Ectodermal cell (in vitro differentiated cells): ENCODE measurements at regions not wholly inside any gene's neighbourhood (a gene's known extent, or its start where the extent isn't known, plus 50 kb on each side); places are given as distances from the start of the nearest gene placed in this dataset.

Experiments used
- H3K27ac ChIP-seq: 2 replicates; pipeline ENCODE4 v1.7.0; 2013; ENCODE audit warnings: mild to moderate bottlenecking, low read depth, low read length; ENCODE audit not compliant: insufficient read depth, poor library complexity, severe bottlenecking
- H3K27me3 ChIP-seq: 2 replicates; pipeline ENCODE4 v1.7.0; 2013; ENCODE audit warnings: mild to moderate bottlenecking, low read length; ENCODE audit not compliant: insufficient read depth, control insufficient read depth, poor library complexity, severe bottlenecking
- H3K36me3 ChIP-seq: one replicate; pipeline ENCODE4 v1.7.0; 2013; ENCODE audit warnings: low read length; ENCODE audit not compliant: control insufficient read depth, insufficient read depth
- H3K4me1 ChIP-seq: one replicate; pipeline ENCODE4 v1.7.0; 2013; ENCODE audit warnings: low read length; ENCODE audit not compliant: control insufficient read depth, insufficient read depth
- H3K4me3 ChIP-seq: 2 replicates; pipeline ENCODE4 v1.7.0; 2013; ENCODE audit warnings: low read depth, low read length, control low read depth; ENCODE audit not compliant: insufficient read depth
- H3K9me3 ChIP-seq: 2 replicates; pipeline ENCODE4 v1.7.0; 2013; ENCODE audit warnings: mild to moderate bottlenecking, low read length, moderate library complexity; ENCODE audit not compliant: control insufficient read depth
- WGBS, 2 experiments: methylation state at CpG; one replicate each; pipeline ENCODE4 v1.1.7; 2013; ENCODE audit warnings: missing lambda C conversion rate in 2 of 2; 5-methylcytosine and 5-hydroxymethylcytosine counted together

DNA sequence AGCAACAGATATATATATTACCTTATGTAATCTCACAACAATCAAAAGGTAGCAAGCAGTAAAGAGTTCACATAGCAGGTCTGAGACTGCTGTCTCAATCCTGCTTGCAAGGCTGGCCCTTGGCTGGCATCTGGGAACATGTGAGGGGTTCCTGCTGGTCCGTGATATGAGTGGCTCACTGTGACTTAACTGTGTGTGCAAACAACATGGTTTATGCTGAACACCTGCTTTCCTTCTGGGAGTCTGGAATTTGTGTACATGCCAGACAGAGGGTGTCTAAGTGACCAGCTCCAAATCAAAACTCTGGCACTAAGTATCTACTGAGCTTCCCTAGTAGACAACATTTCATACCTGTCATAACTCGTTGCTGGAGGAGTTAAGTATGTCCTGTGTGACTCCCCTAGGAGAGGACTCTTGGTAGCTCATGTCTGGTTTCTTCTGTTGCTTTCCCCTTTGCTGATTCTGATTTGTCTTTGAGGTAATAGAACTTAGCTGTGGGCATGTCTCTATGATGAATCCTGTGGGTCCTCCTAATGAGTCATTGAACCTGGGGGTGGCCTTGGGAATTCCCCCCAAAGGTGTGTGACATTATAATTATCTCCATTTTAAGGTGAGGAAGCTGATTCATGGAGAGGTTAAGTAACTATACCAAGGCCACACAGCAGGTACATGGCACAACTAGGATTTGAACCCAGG is 131.6 kb upstream of the NEDD9 start:
- 84 to 93% methylated on average over 2 of the region's 2 CpGs for WGBS, 2 experiments
- Histone ChIP-seq H3K9me3 (no peaks in the 10 kb centered on the region), H3K4me1 (peaks cover 11% of the 10 kb centered on the region), H3K27me3 (no peaks in the 10 kb centered on the region), H3K4me3 (no peak overlapping the region), H3K27ac (no peak overlapping the region), H3K36me3 (no peaks in the 10 kb centered on the region)

DNA sequence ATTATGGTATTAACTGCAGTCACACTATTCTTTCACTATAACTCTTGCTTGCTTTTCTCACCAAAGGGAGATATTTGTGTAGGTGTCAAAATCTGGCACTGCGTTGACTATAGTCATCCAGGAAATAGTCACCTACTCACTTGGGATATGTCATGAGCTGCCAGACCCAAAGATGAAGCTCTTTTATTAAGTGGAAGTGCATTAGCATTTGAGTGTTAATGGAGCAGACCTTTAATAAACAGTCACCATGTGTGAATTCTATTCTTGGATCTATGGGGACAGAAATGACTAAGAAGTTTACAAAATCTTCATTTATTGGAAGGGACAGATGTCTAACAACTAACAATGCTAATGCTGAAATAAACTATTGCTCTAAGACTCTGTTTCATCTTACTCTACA is 130.1 kb upstream of the NEDD9 start:
- H3K27ac ChIP-seq: no peak overlapping the region
- H3K4me1 ChIP-seq: peaks cover 6% of the 10 kb centered on the region
- no peaks in the 10 kb centered on the region for H3K36me3 ChIP-seq
- H3K9me3 ChIP-seq: no peaks in the 10 kb centered on the region
- H3K27me3 ChIP-seq: no peaks in the 10 kb centered on the region
- WGBS, 2 experiments: 96 to 100% methylated on average over 1 of the region's 1 CpG
- H3K4me3 ChIP-seq: no peak overlapping the region

DNA sequence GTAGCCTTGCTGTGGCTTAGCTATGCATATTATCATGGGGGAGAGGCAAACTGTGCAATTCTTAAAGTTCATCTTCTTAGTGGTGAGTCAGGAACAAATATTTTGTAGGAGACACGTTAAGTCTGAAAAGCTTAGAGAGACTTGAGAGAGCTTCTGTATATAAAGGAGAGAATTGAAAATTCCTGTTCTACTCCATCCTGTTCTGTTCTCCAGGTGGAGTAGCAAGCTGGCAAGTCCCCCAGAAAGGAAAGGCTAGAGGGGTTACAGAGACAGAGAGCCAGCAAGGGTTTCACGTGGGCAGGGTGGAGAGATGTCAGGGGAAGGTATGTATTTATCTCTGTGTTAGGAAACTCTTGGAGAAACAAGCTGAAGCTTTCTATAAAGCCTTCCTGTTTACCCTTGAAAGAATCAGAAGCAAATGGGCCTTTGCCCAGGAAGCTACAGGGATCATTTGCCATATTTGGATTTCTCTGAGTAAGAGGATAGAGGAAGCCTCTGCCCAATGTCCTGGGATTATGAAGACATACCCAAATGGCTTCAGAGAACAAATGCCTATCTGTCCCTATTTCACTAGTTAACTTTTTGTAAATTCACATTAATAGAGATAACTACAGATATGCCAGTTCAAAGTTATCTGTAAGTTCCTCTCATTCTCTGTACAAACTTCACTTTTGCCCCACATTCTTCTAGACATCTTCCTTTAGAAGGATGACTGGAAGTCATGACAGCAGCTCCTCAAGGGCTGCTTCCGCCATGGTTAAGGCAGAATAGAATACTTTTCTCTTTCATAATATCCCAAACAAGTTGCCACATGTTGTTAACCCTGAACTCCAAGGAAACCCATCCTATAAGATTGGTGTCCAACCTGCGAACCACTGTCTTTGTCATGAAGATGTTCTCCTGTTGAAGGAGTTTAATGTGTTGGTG is 126.7 kb upstream of the NEDD9 start:
- Histone ChIP-seq H3K36me3 (no peaks in the 10 kb centered on the region), H3K9me3 (no peaks in the 10 kb centered on the region), H3K27ac (no peak overlapping the region), H3K4me3 (no peak overlapping the region), H3K4me1 (no peaks in the 10 kb centered on the region), H3K27me3 (no peaks in the 10 kb centered on the region)
- WGBS, 2 experiments: 91 to 96% methylated on average over 4 of the region's 4 CpGs

GRCh38 chr6:11357285-11357684 is 124.8 kb upstream of the NEDD9 start:
- Histone ChIP-seq H3K36me3 (no peaks in the 10 kb centered on the region), H3K27me3 (no peaks in the 10 kb centered on the region), H3K27ac (no peak overlapping the region), H3K4me1 (no peaks in the 10 kb centered on the region), H3K9me3 (no peaks in the 10 kb centered on the region), H3K4me3 (no peak overlapping the region)
- WGBS, 2 experiments: 97% methylated on average over 6 to 7 of the region's 7 CpGs

DNA sequence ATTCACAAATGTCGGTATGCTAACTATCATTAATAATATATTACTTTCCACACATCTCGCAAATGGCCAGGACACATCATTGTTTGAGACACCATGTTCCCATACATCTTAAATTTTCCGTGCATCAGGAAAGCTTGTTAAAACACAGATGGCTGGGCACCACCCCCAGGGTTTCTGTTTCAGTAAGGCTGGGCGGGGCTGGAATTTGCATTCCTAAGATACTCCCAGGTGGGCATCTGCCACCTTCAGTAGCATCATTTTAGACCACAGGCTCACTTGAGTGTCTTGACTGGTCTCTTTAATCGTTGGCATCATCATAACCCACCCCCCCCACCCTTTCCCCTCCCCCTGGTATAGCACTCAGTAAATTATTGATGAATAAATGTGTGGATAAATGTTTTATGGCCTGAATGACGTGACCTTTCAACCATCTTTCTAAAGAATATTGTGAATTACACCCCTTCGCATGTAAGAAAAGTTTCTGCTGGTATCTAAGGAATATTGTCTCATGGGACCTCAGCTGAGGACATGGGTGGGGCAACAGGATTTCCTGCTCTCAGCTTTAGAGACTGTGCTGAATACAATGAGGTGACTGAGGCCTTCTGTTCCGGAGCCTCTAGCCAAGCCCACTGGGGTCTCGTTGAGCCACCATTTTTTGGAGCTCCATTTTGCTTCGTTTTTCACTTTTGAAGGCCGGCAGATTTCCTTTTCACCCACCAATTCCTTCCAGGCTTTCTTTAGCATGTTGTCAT is 124.1 kb upstream of the NEDD9 start:
- Histone ChIP-seq H3K36me3 (no peaks in the 10 kb centered on the region), H3K27ac (no peak overlapping the region), H3K4me3 (no peak overlapping the region), H3K9me3 (no peaks in the 10 kb centered on the region), H3K27me3 (no peaks in the 10 kb centered on the region), H3K4me1 (no peaks in the 10 kb centered on the region)
- 94% methylated on average over 10 of the region's 11 CpGs for WGBS, 2 experiments

DNA sequence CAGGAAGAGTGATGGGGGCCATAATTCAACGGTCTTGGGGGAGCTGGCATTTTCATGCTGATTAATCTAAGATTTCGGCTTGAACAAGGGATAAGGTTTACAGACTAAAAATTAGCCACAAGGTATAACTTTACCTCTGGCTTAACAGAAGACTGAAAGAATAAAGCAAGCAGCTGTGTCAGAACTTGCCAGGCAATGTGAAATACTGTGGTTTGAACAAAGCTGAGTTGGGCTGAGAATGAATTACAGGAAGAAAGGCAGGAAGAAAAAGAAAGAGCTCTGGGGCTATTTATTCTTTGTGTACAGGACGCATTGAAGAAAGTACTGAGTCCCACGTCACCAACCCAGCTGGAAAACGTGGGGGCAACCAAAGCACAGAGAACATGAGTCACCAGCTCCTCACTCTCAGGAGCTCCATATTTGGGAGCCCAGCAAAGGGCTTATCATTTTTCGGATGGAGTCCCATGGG is 121.5 kb upstream of the NEDD9 start:
- no peak overlapping the region for H3K27ac ChIP-seq
- 84% methylated on average over 6 of the region's 6 CpGs for WGBS, 2 experiments
- no peaks in the 10 kb centered on the region for H3K9me3 ChIP-seq
- H3K4me1 ChIP-seq: no peaks in the 10 kb centered on the region
- H3K36me3 ChIP-seq: no peaks in the 10 kb centered on the region
- no peaks in the 10 kb centered on the region for H3K27me3 ChIP-seq
- H3K4me3 ChIP-seq: no peak overlapping the region

DNA sequence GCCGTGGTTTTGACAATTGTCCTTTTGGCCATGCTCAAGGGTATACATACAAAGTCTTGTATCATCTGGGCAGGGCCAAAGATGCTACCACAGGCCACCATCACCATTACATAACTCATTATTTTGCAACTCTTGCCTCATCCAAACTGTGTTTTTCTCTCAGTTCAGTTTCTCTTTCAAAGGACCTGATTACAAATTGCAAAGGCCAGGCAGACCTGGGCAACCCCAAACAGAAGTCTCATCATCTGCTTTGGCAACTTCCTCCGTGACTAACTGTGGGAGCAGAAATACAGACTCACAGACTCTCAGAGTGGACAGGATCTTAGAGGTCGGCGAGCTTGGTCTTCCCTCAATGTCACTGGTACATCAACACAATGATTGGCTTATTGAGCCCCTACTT is 117.8 kb upstream of the NEDD9 start:
- no peaks in the 10 kb centered on the region for H3K27me3 ChIP-seq
- WGBS, 2 experiments: 97 to 98% methylated on average over 4 of the region's 4 CpGs

GRCh38 chr6:11349880-11350279 is 117.4 kb upstream of the NEDD9 start:
- H3K9me3 ChIP-seq: no peaks in the 10 kb centered on the region
- H3K27ac ChIP-seq: no peak overlapping the region
- no peaks in the 10 kb centered on the region for H3K4me1 ChIP-seq
- H3K4me3 ChIP-seq: no peak overlapping the region
- H3K36me3 ChIP-seq: no peaks in the 10 kb centered on the region
- no peaks in the 10 kb centered on the region for H3K27me3 ChIP-seq

More for the DNA sequence above, 117.8 kb upstream of the NEDD9 start:
- Histone ChIP-seq H3K36me3 (no peaks in the 10 kb centered on the region), H3K4me3 (no peak overlapping the region), H3K4me1 (no peaks in the 10 kb centered on the region), H3K27ac (no peak overlapping the region), H3K9me3 (no peaks in the 10 kb centered on the region)

DNA sequence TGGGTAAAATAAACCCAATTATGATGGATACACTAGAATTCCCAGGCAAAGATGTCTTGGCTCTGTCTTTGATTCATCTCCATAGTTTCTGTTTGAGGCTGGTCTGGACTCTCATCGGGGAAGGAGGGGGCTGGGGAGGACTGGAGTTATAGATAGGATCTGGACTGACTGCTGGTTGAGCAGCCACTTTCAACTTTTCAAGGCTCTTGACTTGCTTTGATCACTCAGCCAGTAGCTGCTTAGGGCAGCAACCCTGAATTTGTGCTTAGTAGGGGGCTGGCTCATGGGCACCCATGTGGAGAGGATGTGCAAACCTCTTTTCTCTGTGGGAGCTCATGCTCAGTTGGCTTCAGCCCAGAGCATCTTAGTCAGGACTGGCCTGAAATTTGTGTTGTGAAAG is 114.0 kb upstream of the NEDD9 start:
- Histone ChIP-seq H3K27me3 (no peaks in the 10 kb centered on the region), H3K36me3 (no peaks in the 10 kb centered on the region), H3K27ac (no peak overlapping the region), H3K9me3 (no peaks in the 10 kb centered on the region), H3K4me1 (no peaks in the 10 kb centered on the region), H3K4me3 (no peak overlapping the region)
- WGBS, 2 experiments: 94 to 97% methylated on average over 1 of the region's 1 CpG

DNA sequence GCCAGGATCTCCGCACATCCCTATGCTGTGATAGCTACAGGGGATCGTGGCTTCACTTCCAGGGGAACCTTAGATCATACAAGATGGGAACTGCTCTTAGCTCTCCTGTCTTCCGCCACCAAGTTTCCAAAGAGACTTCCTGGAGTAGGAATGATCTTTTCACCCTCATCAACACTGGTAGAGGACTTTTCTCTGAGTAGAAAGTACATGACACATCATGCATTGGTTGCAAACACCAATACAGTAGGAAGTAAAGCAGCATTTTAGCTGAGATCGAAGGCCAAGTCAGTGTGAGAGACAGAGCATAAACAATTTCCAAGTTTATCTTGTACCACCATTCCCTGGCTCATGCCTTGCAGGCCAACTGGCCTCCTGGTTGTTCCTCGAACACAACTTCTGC is 113.1 kb upstream of the NEDD9 start:
- Histone ChIP-seq H3K27me3 (no peaks in the 10 kb centered on the region), H3K4me1 (no peaks in the 10 kb centered on the region), H3K27ac (no peak overlapping the region), H3K9me3 (no peaks in the 10 kb centered on the region), H3K36me3 (no peaks in the 10 kb centered on the region), H3K4me3 (no peak overlapping the region)
- 94% methylated on average over 5 of the region's 5 CpGs for whole genome bisulfite sequencing, 2 experiments
